ENCODE measurements at regions not wholly inside any gene's neighbourhood (a gene's known extent, or its start where the extent isn't known, plus 50 kb on each side); places are given as distances from the start of the nearest gene placed in this dataset.
"Not testable (repeated sequence)": the region's sequence is repeated elsewhere in the genome, so short reads cannot be mapped to it uniquely, and the experiment has no call there.

- Histone ChIP-seq H3K4me3 (ENCODE audit: low read length) (no peak overlapping the region), H3K27ac (ENCODE audit: low read length) (no peak overlapping the region), H3K9ac (ENCODE audit: low read length) (no peak overlapping the region), H3K9me3 (ENCODE audit: insufficient read depth, low read length) (no peaks in the 10 kb centered on the region), H3K4me2 (ENCODE audit: low read length) (no peak overlapping the region), H3K27me3 (ENCODE audit: low read depth, low read length) (peaks cover 48% of the 10 kb centered on the region), H3K36me3 (replicated peaks; ENCODE audit: low read depth, low read length) (no peaks in the 10 kb centered on the region), H4K20me1 (ENCODE audit: insufficient read depth, low read length) (no peaks in the 10 kb centered on the region), H3K4me1 (ENCODE audit: low read length) (no peaks in the 10 kb centered on the region), H3K79me2 (ENCODE audit: low read length) (no peaks in the 10 kb centered on the region), H2AFZ (ENCODE audit: low read depth, low read length) (no peak overlapping the region)
- TF ChIP-seq, protein P1, sequence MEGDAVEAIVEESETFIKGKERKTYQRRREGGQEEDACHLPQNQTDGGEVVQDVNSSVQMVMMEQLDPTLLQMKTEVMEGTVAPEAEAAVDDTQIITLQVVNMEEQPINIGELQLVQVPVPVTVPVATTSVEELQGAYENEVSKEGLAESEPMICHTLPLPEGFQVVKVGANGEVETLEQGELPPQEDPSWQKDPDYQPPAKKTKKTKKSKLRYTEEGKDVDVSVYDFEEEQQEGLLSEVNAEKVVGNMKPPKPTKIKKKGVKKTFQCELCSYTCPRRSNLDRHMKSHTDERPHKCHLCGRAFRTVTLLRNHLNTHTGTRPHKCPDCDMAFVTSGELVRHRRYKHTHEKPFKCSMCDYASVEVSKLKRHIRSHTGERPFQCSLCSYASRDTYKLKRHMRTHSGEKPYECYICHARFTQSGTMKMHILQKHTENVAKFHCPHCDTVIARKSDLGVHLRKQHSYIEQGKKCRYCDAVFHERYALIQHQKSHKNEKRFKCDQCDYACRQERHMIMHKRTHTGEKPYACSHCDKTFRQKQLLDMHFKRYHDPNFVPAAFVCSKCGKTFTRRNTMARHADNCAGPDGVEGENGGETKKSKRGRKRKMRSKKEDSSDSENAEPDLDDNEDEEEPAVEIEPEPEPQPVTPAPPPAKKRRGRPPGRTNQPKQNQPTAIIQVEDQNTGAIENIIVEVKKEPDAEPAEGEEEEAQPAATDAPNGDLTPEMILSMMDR (IDR thresholded peaks at IDR 0.05; ENCODE audit: low read depth, low read length) = no peak
- no peak for TF ChIP-seq EZH2phosphoT487 (IDR thresholded peaks at IDR 0.05; ENCODE audit: low read depth)
Measured at GRCh38 chr20:58575776-58576602, 60.8 kb upstream of the APCDD1L start.

DNA sequence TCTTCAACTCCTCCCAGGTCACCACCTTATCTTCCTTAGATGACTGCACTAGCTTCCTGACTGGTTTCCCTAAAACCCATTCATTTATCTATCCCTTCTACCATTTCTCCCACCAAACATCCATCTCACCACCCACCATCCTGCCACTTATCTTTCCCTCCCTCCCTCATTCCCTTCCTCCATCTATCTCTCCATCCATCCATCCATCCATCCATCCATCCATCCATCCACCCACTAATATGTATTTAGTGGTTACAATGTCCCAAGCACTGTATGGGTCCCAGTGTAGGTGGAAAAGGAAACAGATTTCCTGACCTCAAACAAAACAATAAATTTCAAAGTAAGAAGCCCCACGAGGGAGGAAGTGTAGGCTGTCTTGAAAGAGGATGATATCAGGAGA lies 59.3 kb upstream of the APCDD1L start:
- peaks cover 57% of the 10 kb centered on the region for H3K27me3 ChIP-seq (ENCODE audit: low read depth, low read length)
- no peaks in the 10 kb centered on the region for H3K79me2 ChIP-seq (ENCODE audit: low read length)
- no peak overlapping the region for H3K4me2 ChIP-seq (ENCODE audit: low read length)

DNA sequence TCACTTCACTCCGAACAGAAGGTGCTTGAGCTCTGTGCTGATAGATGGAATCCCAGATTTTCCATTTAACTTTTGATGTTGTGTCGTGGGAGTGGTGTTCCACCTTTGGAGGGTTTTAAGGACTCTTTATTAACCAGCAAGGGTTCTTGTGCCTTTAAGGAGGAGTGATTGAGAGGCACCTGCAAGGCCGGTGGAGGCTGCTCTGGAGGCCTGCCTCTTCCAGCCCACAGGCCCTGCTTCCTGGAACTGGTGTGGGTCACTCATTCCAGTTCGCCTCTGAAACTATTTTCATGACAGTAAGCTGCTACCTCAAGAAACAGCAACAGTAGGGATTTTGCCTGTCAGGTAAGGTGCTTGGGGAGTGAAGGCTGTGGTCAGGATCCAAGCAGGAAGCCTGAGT lies 58.8 kb upstream of the APCDD1L start:
- Histone ChIP-seq H3K27me3 (ENCODE audit: low read depth, low read length) (peaks cover 62% of the 10 kb centered on the region), H3K36me3 (replicated peaks; ENCODE audit: low read depth, low read length) (no peaks in the 10 kb centered on the region), H3K27ac (ENCODE audit: low read length) (no peak overlapping the region), H4K20me1 (ENCODE audit: insufficient read depth, low read length) (no peaks in the 10 kb centered on the region), H3K9me3 (ENCODE audit: insufficient read depth, low read length) (no peaks in the 10 kb centered on the region), H3K79me2 (ENCODE audit: low read length) (no peaks in the 10 kb centered on the region), H3K4me2 (ENCODE audit: low read length) (no peak overlapping the region), H3K9ac (ENCODE audit: low read length) (no peak overlapping the region), H3K4me1 (ENCODE audit: low read length) (no peaks in the 10 kb centered on the region), H3K4me3 (ENCODE audit: low read length) (no peak overlapping the region), H2AFZ (ENCODE audit: low read depth, low read length) (no peak overlapping the region)
- no peak for TF ChIP-seq EZH2phosphoT487 (IDR thresholded peaks at IDR 0.05; ENCODE audit: low read depth)

More for the DNA sequence above, 59.3 kb upstream of the APCDD1L start:
- Histone ChIP-seq H3K4me3 (ENCODE audit: low read length) (no peak overlapping the region), H4K20me1 (ENCODE audit: insufficient read depth, low read length) (no peaks in the 10 kb centered on the region), H2AFZ (ENCODE audit: low read depth, low read length) (no peak overlapping the region), H3K36me3 (replicated peaks; ENCODE audit: low read depth, low read length) (no peaks in the 10 kb centered on the region), H3K9ac (ENCODE audit: low read length) (no peak overlapping the region), H3K4me1 (ENCODE audit: low read length) (no peaks in the 10 kb centered on the region), H3K9me3 (ENCODE audit: insufficient read depth, low read length) (no peaks in the 10 kb centered on the region), H3K27ac (ENCODE audit: low read length) (no peak overlapping the region)
- no peak for TF ChIP-seq EZH2phosphoT487 (IDR thresholded peaks at IDR 0.05; ENCODE audit: low read depth)
- TF ChIP-seq, protein P1 (IDR thresholded peaks at IDR 0.05; ENCODE audit: low read depth, low read length) = no peak

- peaks cover 62% of the 10 kb centered on the region for H3K27me3 ChIP-seq (ENCODE audit: low read depth, low read length)
- TF ChIP-seq, protein P1 (IDR thresholded peaks at IDR 0.05; ENCODE audit: low read depth, low read length) = no peak
- no peak for TF ChIP-seq EZH2phosphoT487 (IDR thresholded peaks at IDR 0.05; ENCODE audit: low read depth)
- H3K36me3 ChIP-seq (replicated peaks; ENCODE audit: low read depth, low read length) = no peaks in the 10 kb centered on the region
- no peaks in the 10 kb centered on the region for H3K79me2 ChIP-seq (ENCODE audit: low read length)
- H3K9ac ChIP-seq (ENCODE audit: low read length) = no peak overlapping the region
- H3K4me2 ChIP-seq (ENCODE audit: low read length) = no peak overlapping the region
- H3K9me3 ChIP-seq (ENCODE audit: insufficient read depth, low read length) = no peaks in the 10 kb centered on the region
- H3K4me1 ChIP-seq (ENCODE audit: low read length) = no peaks in the 10 kb centered on the region
- no peak overlapping the region for H3K27ac ChIP-seq (ENCODE audit: low read length)
- no peak overlapping the region for H2AFZ ChIP-seq (ENCODE audit: low read depth, low read length)
- no peaks in the 10 kb centered on the region for H4K20me1 ChIP-seq (ENCODE audit: insufficient read depth, low read length)
- H3K4me3 ChIP-seq (ENCODE audit: low read length) = no peak overlapping the region
Measured at GRCh38 chr20:58573257-58573656, 58.1 kb upstream of the APCDD1L start.

DNA sequence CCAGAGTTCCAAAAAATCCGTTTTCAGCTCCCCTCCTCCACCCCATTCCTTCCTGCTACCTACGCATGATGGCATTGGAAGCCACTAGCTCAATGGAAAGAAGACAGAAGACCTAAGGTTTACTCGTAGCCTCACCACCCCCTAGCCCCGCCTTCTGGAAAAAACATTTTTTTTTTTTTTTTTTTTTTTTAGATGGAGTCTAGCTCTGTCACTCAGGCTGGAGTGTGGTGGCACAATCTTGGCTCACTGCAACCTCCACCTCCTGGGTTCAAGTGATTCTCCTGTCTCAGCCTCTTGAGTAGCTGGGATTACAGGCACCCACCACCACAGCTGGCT lies 57.2 kb upstream of the APCDD1L start:
- H4K20me1 ChIP-seq (ENCODE audit: insufficient read depth, low read length); H3K4me2 ChIP-seq (ENCODE audit: low read length); H3K27ac ChIP-seq (ENCODE audit: low read length); H3K79me2 ChIP-seq (ENCODE audit: low read length); H3K9ac ChIP-seq (ENCODE audit: low read length); H3K4me3 ChIP-seq (ENCODE audit: low read length); H3K36me3 ChIP-seq (replicated peaks; ENCODE audit: low read depth, low read length); H2AFZ ChIP-seq (ENCODE audit: low read depth, low read length); H3K4me1 ChIP-seq (ENCODE audit: low read length); H3K9me3 ChIP-seq (ENCODE audit: insufficient read depth, low read length): not testable (repeated sequence)
- H3K27me3 ChIP-seq (ENCODE audit: low read depth, low read length) = peaks cover 56% of the 10 kb centered on the region
